Vagina (tissue), 2 donors: ENCODE measurements at regions not wholly inside any gene's neighbourhood (a gene's known extent, or its start where the extent isn't known, plus 50 kb on each side); places are given as distances from the start of the nearest gene placed in this dataset.

Source experiments
- DNase-seq, 2 donors: peaks; one replicate each; pipeline ENCODE4 v3.0.0-alpha.2; 2017; ENCODE audit errors: extremely low spot score in 2 of 2
- H3K27ac ChIP-seq: fragments of 200-600 bp; sonication (generic); one replicate; pipeline ENCODE4 v1.5.1; 2019
- H3K27me3 ChIP-seq: fragments of 200-600 bp; sonication (generic); one replicate; pipeline ENCODE4 v1.5.1; 2019
- H3K36me3 ChIP-seq, 2 donors: fragments of 200-600 bp; sonication (generic); one replicate each; pipeline ENCODE4 v1.5.1; 2017 to 2019
- H3K4me1 ChIP-seq: fragments of 200-600 bp; sonication (generic); one replicate; pipeline ENCODE4 v1.5.1; 2019
- H3K4me3 ChIP-seq, 2 donors: fragments of 200-600 bp; sonication (generic); 1 replicate in 1 of 2; 2 replicates in 1 of 2; pipeline ENCODE4 v1.5.1; 2016 to 2019
- H3K9me3 ChIP-seq: fragments of 200-600 bp; sonication (generic); one replicate; pipeline ENCODE4 v1.5.1; 2019
- POLR2A ChIP-seq, 2 donors: fragments of 450-650 bp; IDR thresholded peaks; one replicate each; pipeline ENCODE4 v1.6.1; 2017; ENCODE audit warnings: antibody characterized with exemption in 2 of 2, mild to moderate bottlenecking in 2 of 2, moderate library complexity in 2 of 2
- POLR2AphosphoS5 ChIP-seq, 2 donors: sonication (generic); formaldehyde crosslinking; IDR thresholded peaks; one replicate each; pipeline ENCODE4 v1.9.0; 2017; ENCODE audit warnings: antibody characterized with exemption in 2 of 2, mild to moderate bottlenecking in 2 of 2, low read depth in 1 of 2; ENCODE audit not compliant: insufficient read depth in 1 of 2
- intact Hi-C: fragments of 100-400 bp; cut with DNase I; formaldehyde crosslinking; loops from one replicate; pipeline ENCODE4 v1.15.1; 2023
- TF ChIP-seq, protein P1 (sequence below), 3 experiments: fragments of 450-650 bp in 2 of 3; fragments of 200-600 bp in 1 of 3; sonication (generic) in 1 of 3; IDR thresholded peaks; one replicate each; pipeline ENCODE4 v1.5.1; 2017 to 2019; ENCODE audit warnings: antibody characterized with exemption in 3 of 3, mild to moderate bottlenecking in 2 of 3, moderate library complexity in 2 of 3

DNA sequence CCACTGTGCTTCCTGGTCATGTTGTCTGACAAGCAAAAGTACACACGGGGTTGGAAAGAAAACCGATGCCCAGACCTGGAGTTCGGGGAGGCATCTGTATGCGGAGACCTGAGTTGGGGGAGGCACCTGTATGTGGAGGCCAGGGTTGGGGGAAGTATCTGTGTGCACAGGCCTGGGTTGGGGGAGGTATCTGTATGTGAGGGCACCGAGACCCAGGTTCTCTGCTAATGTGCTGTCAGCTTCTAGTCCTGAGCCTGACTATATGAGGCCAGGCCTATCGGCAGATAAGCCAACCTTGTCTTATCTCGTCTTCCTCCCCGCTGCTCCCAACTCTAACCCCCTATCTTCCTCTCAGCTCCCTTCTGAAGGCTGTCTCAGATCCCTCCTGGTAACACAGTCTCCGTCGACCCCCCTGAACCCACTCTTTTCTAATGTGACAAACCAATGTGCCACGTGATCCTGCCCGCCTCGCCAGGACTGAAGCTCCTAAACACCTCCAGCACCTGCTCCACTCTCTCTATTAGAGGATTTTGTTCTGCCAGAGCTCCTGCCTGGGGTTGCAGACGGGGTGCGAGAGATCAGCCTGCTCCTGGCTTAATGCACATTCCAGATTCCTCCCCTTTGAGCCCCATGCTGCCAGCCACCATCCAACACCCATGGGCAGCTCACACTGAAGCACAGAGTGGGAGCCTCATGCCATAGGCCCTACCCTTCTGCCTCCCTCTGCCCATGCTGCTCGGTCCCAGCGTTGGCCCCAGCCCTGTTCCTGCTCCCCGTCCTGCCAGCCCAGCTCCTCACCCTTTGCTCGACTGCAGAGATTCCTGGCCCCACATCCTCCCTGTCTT, 188.4 kb downstream of the SH3BP4 start:
- Histone ChIP-seq H3K27ac (no peak overlapping the region), H3K36me3 (no peaks in the 10 kb centered on the region), H3K4me1 (no peaks in the 10 kb centered on the region), H3K9me3 (no peaks in the 10 kb centered on the region), H3K27me3 (no peaks in the 10 kb centered on the region), H3K4me3 (no peak overlapping the region)
- DNase-seq, result peak in 1 of 2 donors; percentile 83
- TF ChIP-seq POLR2AphosphoS5 (IDR thresholded peaks at IDR 0.05; ENCODE audit: insufficient read depth in 1 of 2, low read depth in 1 of 2), result no peak
- no peak for TF ChIP-seq POLR2A (IDR thresholded peaks at IDR 0.05)
- TF ChIP-seq, protein P1, sequence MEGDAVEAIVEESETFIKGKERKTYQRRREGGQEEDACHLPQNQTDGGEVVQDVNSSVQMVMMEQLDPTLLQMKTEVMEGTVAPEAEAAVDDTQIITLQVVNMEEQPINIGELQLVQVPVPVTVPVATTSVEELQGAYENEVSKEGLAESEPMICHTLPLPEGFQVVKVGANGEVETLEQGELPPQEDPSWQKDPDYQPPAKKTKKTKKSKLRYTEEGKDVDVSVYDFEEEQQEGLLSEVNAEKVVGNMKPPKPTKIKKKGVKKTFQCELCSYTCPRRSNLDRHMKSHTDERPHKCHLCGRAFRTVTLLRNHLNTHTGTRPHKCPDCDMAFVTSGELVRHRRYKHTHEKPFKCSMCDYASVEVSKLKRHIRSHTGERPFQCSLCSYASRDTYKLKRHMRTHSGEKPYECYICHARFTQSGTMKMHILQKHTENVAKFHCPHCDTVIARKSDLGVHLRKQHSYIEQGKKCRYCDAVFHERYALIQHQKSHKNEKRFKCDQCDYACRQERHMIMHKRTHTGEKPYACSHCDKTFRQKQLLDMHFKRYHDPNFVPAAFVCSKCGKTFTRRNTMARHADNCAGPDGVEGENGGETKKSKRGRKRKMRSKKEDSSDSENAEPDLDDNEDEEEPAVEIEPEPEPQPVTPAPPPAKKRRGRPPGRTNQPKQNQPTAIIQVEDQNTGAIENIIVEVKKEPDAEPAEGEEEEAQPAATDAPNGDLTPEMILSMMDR (IDR thresholded peaks at IDR 0.05), result no peak
- intact Hi-C loops, result loop anchor here (5.0 to 10.0 kb wide), 2 partner anchors 452 to 605 kb away; no protein-coding TSS in a partner anchor

DNA sequence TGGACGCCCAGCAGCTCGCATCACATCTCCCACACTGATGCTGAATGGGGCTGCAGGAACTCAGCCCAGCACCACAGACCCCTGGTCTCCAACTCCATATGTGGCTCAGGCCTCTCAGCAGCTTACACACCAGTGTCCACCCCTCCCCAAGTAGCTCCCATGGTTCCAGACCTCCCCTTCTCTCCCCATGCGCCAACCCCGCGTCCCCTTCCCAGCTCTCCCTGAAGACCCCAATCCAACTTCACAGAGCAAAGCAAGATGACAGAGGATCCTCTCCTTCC, 188.9 kb downstream of the SH3BP4 start:
- no peaks in the 10 kb centered on the region for H3K4me1 ChIP-seq
- H3K36me3 ChIP-seq, result no peaks in the 10 kb centered on the region
- no peaks in the 10 kb centered on the region for H3K27me3 ChIP-seq
- TF ChIP-seq POLR2A (IDR thresholded peaks at IDR 0.05) (no peak), POLR2AphosphoS5 (IDR thresholded peaks at IDR 0.05; ENCODE audit: insufficient read depth in 1 of 2, low read depth in 1 of 2) (no peak)
- TF ChIP-seq, protein P1 (IDR thresholded peaks at IDR 0.05), result no peak
- DNase-seq, result peak in 1 of 2 donors; percentile 34
- H3K27ac ChIP-seq, result no peak overlapping the region
- intact Hi-C loops, result no loop called here
- no peaks in the 10 kb centered on the region for H3K9me3 ChIP-seq
- no peak overlapping the region for H3K4me3 ChIP-seq

DNA sequence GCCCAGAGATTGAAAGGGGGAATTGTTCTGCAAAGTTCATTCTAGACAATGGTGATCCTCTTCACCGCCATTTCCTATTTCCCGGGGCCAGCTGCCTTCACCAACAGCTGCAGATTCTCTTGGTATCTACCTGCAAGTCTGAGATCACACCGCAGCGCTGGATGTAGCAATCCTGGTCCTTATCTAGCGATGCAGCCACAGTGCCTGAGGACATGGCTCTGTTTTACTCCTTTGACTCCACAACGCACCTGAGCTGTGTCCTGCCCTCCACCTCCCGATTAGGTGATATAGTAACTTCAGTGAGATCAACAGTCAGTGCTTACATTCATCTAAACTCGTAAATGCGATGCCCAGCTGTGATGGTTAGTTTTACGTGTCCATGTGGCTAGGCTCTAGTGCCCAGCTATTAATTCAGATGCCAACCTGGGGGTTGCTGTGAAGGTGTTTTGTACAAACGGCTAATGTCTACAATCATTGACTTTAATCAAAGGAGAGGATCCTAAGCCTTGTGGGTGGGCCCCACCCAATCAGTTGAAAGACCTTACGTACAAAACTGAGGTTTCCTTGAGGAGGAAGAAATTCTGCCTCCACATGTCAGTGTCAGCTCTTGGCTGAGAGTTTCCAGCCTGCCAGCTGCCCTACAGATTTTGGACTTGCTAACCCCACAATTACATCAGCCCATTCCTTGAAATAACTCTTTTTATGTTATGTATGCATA, 189.8 kb downstream of the SH3BP4 start:
- H3K4me1 ChIP-seq, result no peaks in the 10 kb centered on the region
- no peaks in the 10 kb centered on the region for H3K9me3 ChIP-seq
- no peaks in the 10 kb centered on the region for H3K36me3 ChIP-seq
- H3K4me3 ChIP-seq, result no peak overlapping the region
- peak in 1 of 2 donors; percentile 47 for DNase-seq
- no peak for TF ChIP-seq POLR2AphosphoS5 (IDR thresholded peaks at IDR 0.05; ENCODE audit: insufficient read depth in 1 of 2, low read depth in 1 of 2)
- TF ChIP-seq POLR2A (IDR thresholded peaks at IDR 0.05), result no peak
- TF ChIP-seq, protein P1 (IDR thresholded peaks at IDR 0.05), result no peak
- intact Hi-C loops, result no loop called here
- H3K27ac ChIP-seq, result no peak overlapping the region
- no peaks in the 10 kb centered on the region for H3K27me3 ChIP-seq

DNA sequence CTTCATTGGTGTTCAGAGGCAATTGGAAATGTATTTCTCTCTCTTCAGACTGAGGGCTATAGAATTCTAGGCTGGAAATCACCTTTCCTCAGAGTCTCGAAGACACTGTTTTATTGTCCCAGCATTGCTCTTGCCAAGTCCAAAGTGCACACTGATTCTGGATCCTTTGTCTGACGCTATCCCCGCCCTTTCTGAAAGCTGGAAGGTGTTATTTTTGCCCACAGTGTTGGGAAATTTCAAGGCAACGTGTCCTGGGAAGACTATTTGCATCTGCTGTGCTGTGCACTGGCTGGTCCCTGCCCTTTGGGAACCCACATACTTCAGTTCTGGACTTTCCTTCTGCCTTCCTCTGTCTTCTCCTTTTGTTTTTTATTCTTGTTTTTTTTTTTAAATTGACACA, 190.8 kb downstream of the SH3BP4 start:
- H3K4me3 ChIP-seq, result no peak overlapping the region
- TF ChIP-seq POLR2A (IDR thresholded peaks at IDR 0.05) (no peak), POLR2AphosphoS5 (IDR thresholded peaks at IDR 0.05; ENCODE audit: insufficient read depth in 1 of 2, low read depth in 1 of 2) (no peak)
- TF ChIP-seq, protein P1 (IDR thresholded peaks at IDR 0.05), result no peak
- H3K27ac ChIP-seq, result no peak overlapping the region
- peak; percentile 44 to 52 for DNase-seq
- H3K27me3 ChIP-seq, result no peaks in the 10 kb centered on the region
- no peaks in the 10 kb centered on the region for H3K36me3 ChIP-seq
- no peaks in the 10 kb centered on the region for H3K4me1 ChIP-seq
- intact Hi-C loops, result no loop called here
- no peaks in the 10 kb centered on the region for H3K9me3 ChIP-seq

DNA sequence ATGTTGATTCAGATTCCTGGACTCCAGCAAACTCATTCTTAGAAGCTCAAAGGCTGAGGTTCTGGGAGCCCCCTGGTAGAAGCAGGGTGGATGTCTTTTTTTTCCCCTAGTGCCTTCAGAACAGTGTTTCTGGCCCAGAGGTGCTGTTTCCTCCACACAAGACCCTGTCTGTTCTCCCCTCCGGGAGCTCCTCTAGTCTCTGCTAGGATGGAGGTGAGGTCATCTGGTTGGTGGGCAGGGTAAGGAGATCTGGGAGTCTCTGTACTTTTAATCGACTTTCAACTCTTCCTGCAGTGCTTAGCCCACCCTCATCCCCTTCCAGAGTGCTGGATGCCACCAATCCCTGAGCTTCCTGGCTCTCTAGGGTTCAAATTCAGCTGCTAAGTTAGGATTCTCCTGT, 192.0 kb downstream of the SH3BP4 start:
- no peaks in the 10 kb centered on the region for H3K27me3 ChIP-seq
- no peaks in the 10 kb centered on the region for H3K9me3 ChIP-seq
- H3K27ac ChIP-seq, result no peak overlapping the region
- no peak overlapping the region for H3K4me3 ChIP-seq
- no peaks in the 10 kb centered on the region for H3K36me3 ChIP-seq
- intact Hi-C loops, result no loop called here
- TF ChIP-seq, protein P1 (IDR thresholded peaks at IDR 0.05), result no peak
- no peak for TF ChIP-seq POLR2A (IDR thresholded peaks at IDR 0.05)
- no peak for TF ChIP-seq POLR2AphosphoS5 (IDR thresholded peaks at IDR 0.05; ENCODE audit: insufficient read depth in 1 of 2, low read depth in 1 of 2)
- no peaks in the 10 kb centered on the region for H3K4me1 ChIP-seq
- DNase-seq, result peak; percentile 7 to 42
